K562 (cell line): ENCODE measurements at regions not wholly inside any gene's neighbourhood (a gene's known extent, or its start where the extent isn't known, plus 50 kb on each side); places are given as distances from the start of the nearest gene placed in this dataset.

Experiments used
- ATAC-seq: fragments of 200-7000 bp; cut with Tn5 transposase; 3 replicates; pipeline ENCODE4 v1.9.1; 2020; ENCODE audit warnings: moderate library complexity
- BruUV-seq: library from RNA; stranded (reverse); fragments of 400-500 nt; replicated peaks from 2 replicates; lab custom pipeline; 2021; lab: Mats Ljungman, UMichigan
- CTCF ChIA-PET: fragments of 300-600 bp; formaldehyde crosslinking; extraction: SDS; loops from one replicate; lab custom pipeline; 2021; ENCODE audit warnings: low intra/inter-chr PET ratio; lab: Yijun Ruan, JAX
- POLR2A ChIA-PET: fragments of 300-600, 350-650 bp; sonication (Branson Sonifier 250); formaldehyde crosslinking; extraction: SDS; loops from one replicate; lab custom pipeline; 2021; ENCODE audit warnings: antibody characterized with exemption, inconsistent platforms; lab: Yijun Ruan, JAX
- DNase-seq, 4 experiments: peaks; one replicate each; pipeline versions ENCODE4 v3.0.0 to v3.0.0-alpha.2; 2011 to 2018; ENCODE audit warnings: low spot score in 3 of 4, mixed read lengths in 3 of 4; ENCODE audit errors: extremely low read depth in 1 of 4
- FAIRE-seq: peaks from 2 replicates; lab custom pipeline; 2011; peaks lifted over from hg19 to GRCh38; lab: Jason Lieb, UNC
- H2AFZ ChIP-seq: 2 replicates; pipeline ENCODE4 v1.6.0; 2011; ENCODE audit warnings: low read depth, low read length, control low read depth, inconsistent platforms
- H3K27ac ChIP-seq: fragments of 200-600 bp; 3 replicates; pipeline ENCODE4 v1.8.0; 2011; ENCODE audit warnings: low read depth, mild to moderate bottlenecking, control low read depth, inconsistent platforms, low read length, moderate library complexity, mixed read lengths; ENCODE audit errors: extremely low read depth
- H3K27me3 ChIP-seq, 2 experiments: fragments of 300-600 bp in 1 of 2; 2 replicates in 1 of 2; 3 replicates in 1 of 2; pipeline versions ENCODE4 v1.6.0 to v1.8.0; 2011; ENCODE audit warnings: inconsistent platforms in 2 of 2, low read length in 2 of 2, mild to moderate bottlenecking in 1 of 2, mixed read lengths in 1 of 2, moderate library complexity in 1 of 2; ENCODE audit not compliant: control insufficient read depth in 2 of 2, insufficient read depth in 2 of 2
- H3K36me3 ChIP-seq: fragments of 300-600 bp; 3 replicates; pipeline ENCODE4 v1.8.0; 2011; ENCODE audit warnings: mild to moderate bottlenecking, low read length, inconsistent platforms; ENCODE audit not compliant: control insufficient read depth, insufficient read depth
- H3K4me1 ChIP-seq, 2 experiments: fragments of 200-600 bp in 1 of 2; replicated peaks in 1 of 2; 2 replicates in 1 of 2; 3 replicates in 1 of 2; pipeline versions ENCODE4 v1.5.1 to v1.8.0; 2011; ENCODE audit warnings: inconsistent platforms in 2 of 2, low read length in 2 of 2, mild to moderate bottlenecking in 1 of 2, mixed read lengths in 1 of 2, moderate library complexity in 1 of 2; ENCODE audit not compliant: control insufficient read depth in 2 of 2, insufficient read depth in 2 of 2
- H3K4me2 ChIP-seq: 2 replicates; pipeline ENCODE4 v1.6.1; 2011; ENCODE audit warnings: low read length, control low read depth, inconsistent platforms, mixed read lengths; ENCODE audit not compliant: insufficient read depth
- H3K4me3 ChIP-seq: fragments of 200-600 bp; sonication (generic), shearing (Covaris generic); 2 replicates; pipeline ENCODE4 v1.5.1; 2016; ENCODE audit warnings: control low read depth, inconsistent platforms
- H3K79me2 ChIP-seq: fragments of 200-600 bp; 3 replicates; pipeline ENCODE4 v1.8.0; 2011; ENCODE audit warnings: low read length, inconsistent platforms; ENCODE audit not compliant: control insufficient read depth, insufficient read depth
- H3K9ac ChIP-seq, 2 experiments: 2 replicates each; pipeline versions ENCODE4 v1.6.0 to v1.6.1; 2011; ENCODE audit warnings: low read depth in 2 of 2, low read length in 2 of 2, control low read depth in 1 of 2, inconsistent platforms in 1 of 2, mild to moderate bottlenecking in 1 of 2, mixed read lengths in 1 of 2; ENCODE audit not compliant: insufficient read depth in 1 of 2
- H3K9me1 ChIP-seq: one replicate; pipeline ENCODE4 v1.6.0; 2011; ENCODE audit warnings: inconsistent platforms, mild to moderate bottlenecking, low read length, moderate library complexity; ENCODE audit not compliant: control insufficient read depth, insufficient read depth
- H3K9me3 ChIP-seq: replicated peaks from 2 replicates; pipeline ENCODE4 v1.5.1; 2011; ENCODE audit warnings: low read depth, low read length, inconsistent platforms; ENCODE audit not compliant: control insufficient read depth, insufficient read depth
- H4K20me1 ChIP-seq: replicated peaks from 2 replicates; pipeline ENCODE4 v1.6.1; 2011; ENCODE audit warnings: low read length, inconsistent platforms, mixed read lengths; ENCODE audit not compliant: control insufficient read depth, insufficient read depth
- ATF1 ChIP-seq, 2 experiments: fragments of 450-650 bp in 1 of 2; IDR thresholded peaks; 2 replicates each; pipeline ENCODE4 v1.6.1; 2016; ENCODE audit warnings: missing compliant biosample characterization in 1 of 2, missing genetic modification characterization in 1 of 2
- CBFB ChIP-seq: sonication (generic); formaldehyde crosslinking; IDR thresholded peaks from 2 replicates; pipeline ENCODE4 v1.4.0; 2020; ENCODE audit warnings: mild to moderate bottlenecking, missing genetic modification reagents
- ELK3 ChIP-seq: fragments of 450-650 bp; formaldehyde crosslinking; IDR thresholded peaks from 2 replicates; pipeline ENCODE4 v1.4.0; 2020; ENCODE audit warnings: mild to moderate bottlenecking
- EP300 ChIP-seq: IDR thresholded peaks from 2 replicates; pipeline ENCODE4 v1.6.1; 2012; ENCODE audit warnings: low read length, improper control_type of control experiment
- FOXK2 ChIP-seq, 2 experiments: fragments of 450-650 bp; IDR thresholded peaks in 1 of 2; conservative IDR thresholded peaks in 1 of 2; 2 replicates each; pipeline ENCODE4 v1.6.1; 2016; ENCODE audit warnings: low read depth in 2 of 2, mild to moderate bottlenecking in 1 of 2
- NFIX ChIP-seq: fragments of 250-450 bp; sonication (Bioruptor Pico); IDR thresholded peaks from 2 replicates; pipeline ENCODE4 v1.4.0; 2020; ENCODE audit warnings: low read depth, mild to moderate bottlenecking, moderate library complexity
- NRF1 ChIP-seq, 2 experiments: fragments of 450-650 bp; IDR thresholded peaks in 1 of 2; conservative IDR thresholded peaks in 1 of 2; 2 replicates each; pipeline ENCODE4 v1.6.1; 2014; ENCODE audit warnings: mild to moderate bottlenecking in 2 of 2
- POLR2H ChIP-seq: IDR thresholded peaks from 2 replicates; pipeline ENCODE4 v1.6.1; 2016; ENCODE audit warnings: missing genetic modification characterization, low read depth, mild to moderate bottlenecking, control low read depth, missing compliant biosample characterization, moderate library complexity
- POLR3A ChIP-seq: IDR thresholded peaks from 2 replicates; pipeline ENCODE4 v1.6.1; 2011; ENCODE audit warnings: borderline replicate concordance, mild to moderate bottlenecking, moderate library complexity; ENCODE audit not compliant: insufficient read length, insufficient read depth; ENCODE audit errors: extremely low read depth
- PREB ChIP-seq: sonication (generic); formaldehyde crosslinking; IDR thresholded peaks from 2 replicates; pipeline ENCODE4 v1.8.1; 2023; ENCODE audit warnings: mild to moderate bottlenecking, missing genetic modification reagents
- PTTG1 ChIP-seq: fragments of 450-650 bp; IDR thresholded peaks from 2 replicates; pipeline ENCODE4 v1.6.1; 2016; ENCODE audit warnings: low read depth, mild to moderate bottlenecking, missing genetic modification characterization, missing compliant biosample characterization
- RBM15 ChIP-seq: fragments of 200-400 bp; formaldehyde crosslinking; IDR thresholded peaks from 2 replicates; pipeline ENCODE4 v1.6.1; 2018; ENCODE audit warnings: mild to moderate bottlenecking, low read length, moderate library complexity; ENCODE audit not compliant: insufficient read depth
- RFX5 ChIP-seq: IDR thresholded peaks from 2 replicates; pipeline ENCODE4 v1.6.1; 2011; ENCODE audit warnings: low read depth, mild to moderate bottlenecking, improper control_type of control experiment, low read length
- SNRNP70 ChIP-seq: fragments of 200-400 bp; formaldehyde crosslinking; optimal IDR thresholded peaks from 2 replicates; pipeline ENCODE3; 2017; ENCODE audit warnings: low read depth, low read length
- ZNF140 ChIP-seq: fragments of 250-450 bp; sonication (Bioruptor Pico); IDR thresholded peaks from 2 replicates; pipeline ENCODE4 v1.8.0; 2021; ENCODE audit warnings: moderate library complexity, mild to moderate bottlenecking, inconsistent platforms
- WGBS: fragments of 100-300 bp; shearing (Covaris generic); methylation state at CpG from one replicate; pipeline ENCODE4 v1.1.6; 2016; ENCODE audit warnings: low coverage, mixed read lengths; ENCODE audit not compliant: insufficient coverage; ENCODE audit errors: missing lambda C conversion rate; 5-methylcytosine and 5-hydroxymethylcytosine counted together
- in situ Hi-C: fragments of 300-500 bp; cut with MboI; formaldehyde crosslinking; loops from 4 replicates; pipeline ENCODE4 v1.15.0; 2018; ENCODE audit warnings: inconsistent platforms, mixed read lengths
- intact Hi-C: fragments of 100-400 bp; cut with micrococcal nuclease; formaldehyde crosslinking; loops from 2 replicates; pipeline ENCODE4 v1.14.2; 2022
- TF ChIP-seq, protein P1 (sequence below): sonication (generic); formaldehyde crosslinking; IDR thresholded peaks from 2 replicates; pipeline ENCODE4 v1.8.0; 2022; ENCODE audit warnings: mild to moderate bottlenecking, missing genetic modification reagents
- TF ChIP-seq, protein P2 (sequence below), 3 experiments: fragments of 200-800 bp in 1 of 3; fragments of 250-450 bp in 1 of 3; fragments of 450-650 bp in 1 of 3; sonication (Bioruptor Pico) in 1 of 3; sonication (Bioruptor generic) in 1 of 3; formaldehyde crosslinking in 1 of 3; IDR thresholded peaks; 2 replicates each; pipeline versions ENCODE4 v1.6.1 to v1.8.0; 2016 to 2022; ENCODE audit warnings: mild to moderate bottlenecking in 2 of 3, missing genetic modification characterization in 2 of 3, missing compliant biosample characterization in 1 of 3, moderate library complexity in 1 of 3

GRCh38 chr2:40646642-40647041, 194.8 kb upstream of the SLC8A1 start:
- ChIA-PET CTCF (no interaction called here), POLR2A (no interaction called here)
- no peaks in the 10 kb centered on the region for H3K79me2 ChIP-seq
- no peak overlapping the region for H3K9ac ChIP-seq
- intact Hi-C loops, result no loop called here
- no peak for DNase-seq
- BruUV-seq, result no TSS peak
- no peaks in the 10 kb centered on the region for H3K36me3 ChIP-seq
- no peaks in the 10 kb centered on the region for H3K27me3 ChIP-seq
- H3K4me1 ChIP-seq, result no peaks in the 10 kb centered on the region
- H3K4me2 ChIP-seq, result no peak overlapping the region
- no peak overlapping the region for H3K27ac ChIP-seq
- ATAC-seq, result no peak
- no peaks in the 10 kb centered on the region for H3K9me1 ChIP-seq
- H3K9me3 ChIP-seq, result 0 out of 2 replicates have a peak, but pooled peaks cover 2% of the 10 kb centered on the region
- no peak for FAIRE-seq
- in situ Hi-C loops, result no loop called here
- 2% methylated on average over 2 of the region's 2 CpGs for WGBS
- no peaks in the 10 kb centered on the region for H4K20me1 ChIP-seq
- no peak overlapping the region for H3K4me3 ChIP-seq
- H2AFZ ChIP-seq, result no peak overlapping the region
- TF ChIP-seq, protein P1, sequence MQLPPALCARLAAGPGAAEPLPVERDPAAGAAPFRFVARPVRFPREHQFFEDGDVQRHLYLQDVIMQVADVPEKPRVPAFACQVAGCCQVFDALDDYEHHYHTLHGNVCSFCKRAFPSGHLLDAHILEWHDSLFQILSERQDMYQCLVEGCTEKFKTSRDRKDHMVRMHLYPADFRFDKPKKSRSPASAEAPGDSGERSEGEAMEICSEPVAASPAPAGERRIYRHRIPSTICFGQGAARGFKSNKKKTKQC, result no peak
- no peak for TF ChIP-seq ATF1 (CRISPR knock-in tag; IDR thresholded peaks at IDR 0.05)
- TF ChIP-seq ATF1 (tag; IDR thresholded peaks at IDR 0.05), result no peak
- TF ChIP-seq POLR2H (tag), result no peak
- TF ChIP-seq NRF1 (conservative IDR thresholded peaks at IDR 0.05 in 1 of 2, IDR thresholded peaks at IDR 0.05 in 1 of 2), result no peak
- TF ChIP-seq NFIX (CRISPR knock-in tag), result no peak
- TF ChIP-seq RFX5, result no peak
- TF ChIP-seq, protein P2, sequence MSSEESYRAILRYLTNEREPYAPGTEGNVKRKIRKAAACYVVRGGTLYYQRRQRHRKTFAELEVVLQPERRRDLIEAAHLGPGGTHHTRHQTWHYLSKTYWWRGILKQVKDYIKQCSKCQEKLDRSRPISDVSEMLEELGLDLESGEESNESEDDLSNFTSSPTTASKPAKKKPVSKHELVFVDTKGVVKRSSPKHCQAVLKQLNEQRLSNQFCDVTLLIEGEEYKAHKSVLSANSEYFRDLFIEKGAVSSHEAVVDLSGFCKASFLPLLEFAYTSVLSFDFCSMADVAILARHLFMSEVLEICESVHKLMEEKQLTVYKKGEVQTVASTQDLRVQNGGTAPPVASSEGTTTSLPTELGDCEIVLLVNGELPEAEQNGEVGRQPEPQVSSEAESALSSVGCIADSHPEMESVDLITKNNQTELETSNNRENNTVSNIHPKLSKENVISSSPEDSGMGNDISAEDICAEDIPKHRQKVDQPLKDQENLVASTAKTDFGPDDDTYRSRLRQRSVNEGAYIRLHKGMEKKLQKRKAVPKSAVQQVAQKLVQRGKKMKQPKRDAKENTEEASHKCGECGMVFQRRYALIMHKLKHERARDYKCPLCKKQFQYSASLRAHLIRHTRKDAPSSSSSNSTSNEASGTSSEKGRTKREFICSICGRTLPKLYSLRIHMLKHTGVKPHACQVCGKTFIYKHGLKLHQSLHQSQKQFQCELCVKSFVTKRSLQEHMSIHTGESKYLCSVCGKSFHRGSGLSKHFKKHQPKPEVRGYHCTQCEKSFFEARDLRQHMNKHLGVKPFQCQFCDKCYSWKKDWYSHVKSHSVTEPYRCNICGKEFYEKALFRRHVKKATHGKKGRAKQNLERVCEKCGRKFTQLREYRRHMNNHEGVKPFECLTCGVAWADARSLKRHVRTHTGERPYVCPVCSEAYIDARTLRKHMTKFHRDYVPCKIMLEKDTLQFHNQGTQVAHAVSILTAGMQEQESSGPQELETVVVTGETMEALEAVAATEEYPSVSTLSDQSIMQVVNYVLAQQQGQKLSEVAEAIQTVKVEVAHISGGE (CRISPR knock-in tag; IDR thresholded peaks at IDR 0.05), result no peak
- no peak for TF ChIP-seq PTTG1 (tag)
- TF ChIP-seq PREB, result no peak
- TF ChIP-seq ELK3 (CRISPR knock-in tag), result no peak
- TF ChIP-seq RBM15, result no peak
- TF ChIP-seq FOXK2 (conservative IDR thresholded peaks at IDR 0.05 in 1 of 2, IDR thresholded peaks at IDR 0.05 in 1 of 2; ENCODE audit: low read depth in 2 of 2), result no peak
- TF ChIP-seq CBFB, result no peak
- TF ChIP-seq POLR3A, result no peak
- no peak for TF ChIP-seq SNRNP70
- no peak for TF ChIP-seq ZNF140 (CRISPR knock-in tag)
- TF ChIP-seq EP300, result no peak
